ENCODE measurements at regions not wholly inside any gene's neighbourhood (a gene's known extent, or its start where the extent isn't known, plus 50 kb on each side); places are given as distances from the start of the nearest gene placed in this dataset.

- DNase-seq (ENCODE audit: low read depth): no peak
- in situ Hi-C loops (cut with HindIII; ENCODE audit: low sequenced_read_pairs): no loop called here
- no peak for TF ChIP-seq CTCF (IDR thresholded peaks at IDR 0.05; ENCODE audit: low read depth, low read length, missing control alignments)
- H3K4me3 ChIP-seq (ENCODE audit: low read depth, low read length): no peak overlapping the region
Observed at GRCh38 chr1:188891958-188892357, 1585.7 kb downstream of the BRINP3 start.

- no peak for TF ChIP-seq CTCF (IDR thresholded peaks at IDR 0.05; ENCODE audit: low read depth, low read length, missing control alignments)
- no peak for DNase-seq (ENCODE audit: low read depth)
- in situ Hi-C loops (cut with HindIII; ENCODE audit: low sequenced_read_pairs): no loop called here
- no peak overlapping the region for H3K4me3 ChIP-seq (ENCODE audit: low read depth, low read length)
Observed at GRCh38 chr1:188895611-188896010, 1582.1 kb downstream of the BRINP3 start.

GRCh38 chr1:188903241-188903640 is 1574.4 kb downstream of the BRINP3 start:
- DNase-seq (ENCODE audit: low read depth): no peak
- no peak overlapping the region for H3K4me3 ChIP-seq (ENCODE audit: low read depth, low read length)
- no peak for TF ChIP-seq CTCF (IDR thresholded peaks at IDR 0.05; ENCODE audit: low read depth, low read length, missing control alignments)
- in situ Hi-C loops (cut with HindIII; ENCODE audit: low sequenced_read_pairs): no loop called here

- DNase-seq (ENCODE audit: low read depth): no peak
- TF ChIP-seq CTCF (IDR thresholded peaks at IDR 0.05; ENCODE audit: low read depth, low read length, missing control alignments): no peak
- no peak overlapping the region for H3K4me3 ChIP-seq (ENCODE audit: low read depth, low read length)
- in situ Hi-C loops (cut with HindIII; ENCODE audit: low sequenced_read_pairs): no loop called here
Observed at GRCh38 chr1:188904201-188904600, 1573.5 kb downstream of the BRINP3 start.

- DNase-seq (ENCODE audit: low read depth): no peak
- no peak overlapping the region for H3K4me3 ChIP-seq (ENCODE audit: low read depth, low read length)
- in situ Hi-C loops (cut with HindIII; ENCODE audit: low sequenced_read_pairs): no loop called here
- no peak for TF ChIP-seq CTCF (IDR thresholded peaks at IDR 0.05; ENCODE audit: low read depth, low read length, missing control alignments)
Observed at GRCh38 chr1:188906921-188907641, 1570.6 kb downstream of the BRINP3 start.

- in situ Hi-C loops (cut with HindIII; ENCODE audit: low sequenced_read_pairs): no loop called here
- H3K4me3 ChIP-seq (ENCODE audit: low read depth, low read length): no peak overlapping the region
- TF ChIP-seq CTCF (IDR thresholded peaks at IDR 0.05; ENCODE audit: low read depth, low read length, missing control alignments): no peak
- DNase-seq (ENCODE audit: low read depth): no peak
Observed at GRCh38 chr1:188930382-188930781, 1547.3 kb downstream of the BRINP3 start.
